ENCODE measurements at regions not wholly inside any gene's neighbourhood (a gene's known extent, or its start where the extent isn't known, plus 50 kb on each side); places are given as distances from the start of the nearest gene placed in this dataset.
"Not testable (repeated sequence)": the region's sequence is repeated elsewhere in the genome, so short reads cannot be mapped to it uniquely, and the experiment has no call there.

DNA sequence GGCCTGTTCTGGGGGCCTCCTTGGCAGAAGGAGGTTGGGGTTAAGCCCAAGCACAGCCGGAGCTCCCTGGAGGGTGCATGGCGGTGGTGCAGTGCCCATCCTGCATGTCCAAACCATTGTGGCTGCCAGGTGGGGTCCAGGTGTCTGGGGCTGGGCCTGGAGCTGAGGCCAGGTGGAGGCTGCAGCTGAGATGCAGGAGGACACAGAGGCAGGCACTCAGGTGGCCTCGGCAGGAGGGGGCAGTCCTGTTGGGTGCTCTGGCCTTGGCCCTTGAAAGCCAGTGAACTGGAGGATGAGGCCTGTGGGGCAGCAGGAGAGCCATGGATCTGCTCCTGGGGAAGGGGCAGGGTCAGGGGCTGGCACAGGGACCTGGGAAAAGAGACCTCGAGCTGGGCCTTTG lies 195.3 kb downstream of the OLFM1 start:
- intact Hi-C loops (cut with DNase I; ENCODE audit: low total_unique reads), result no loop called here
- H3K27me3 ChIP-seq, result peaks cover 0 to 46% (median 0%) of the 10 kb centered on the region in 3 donors
- no peak for TF ChIP-seq POLR2A (IDR thresholded peaks at IDR 0.05)
- TF ChIP-seq POLR2AphosphoS5 (IDR thresholded peaks at IDR 0.05), result no peak
- TF ChIP-seq, protein P1, sequence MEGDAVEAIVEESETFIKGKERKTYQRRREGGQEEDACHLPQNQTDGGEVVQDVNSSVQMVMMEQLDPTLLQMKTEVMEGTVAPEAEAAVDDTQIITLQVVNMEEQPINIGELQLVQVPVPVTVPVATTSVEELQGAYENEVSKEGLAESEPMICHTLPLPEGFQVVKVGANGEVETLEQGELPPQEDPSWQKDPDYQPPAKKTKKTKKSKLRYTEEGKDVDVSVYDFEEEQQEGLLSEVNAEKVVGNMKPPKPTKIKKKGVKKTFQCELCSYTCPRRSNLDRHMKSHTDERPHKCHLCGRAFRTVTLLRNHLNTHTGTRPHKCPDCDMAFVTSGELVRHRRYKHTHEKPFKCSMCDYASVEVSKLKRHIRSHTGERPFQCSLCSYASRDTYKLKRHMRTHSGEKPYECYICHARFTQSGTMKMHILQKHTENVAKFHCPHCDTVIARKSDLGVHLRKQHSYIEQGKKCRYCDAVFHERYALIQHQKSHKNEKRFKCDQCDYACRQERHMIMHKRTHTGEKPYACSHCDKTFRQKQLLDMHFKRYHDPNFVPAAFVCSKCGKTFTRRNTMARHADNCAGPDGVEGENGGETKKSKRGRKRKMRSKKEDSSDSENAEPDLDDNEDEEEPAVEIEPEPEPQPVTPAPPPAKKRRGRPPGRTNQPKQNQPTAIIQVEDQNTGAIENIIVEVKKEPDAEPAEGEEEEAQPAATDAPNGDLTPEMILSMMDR (IDR thresholded peaks at IDR 0.05), result no peak
- TF ChIP-seq EP300 (IDR thresholded peaks at IDR 0.05), result no peak
- WGBS, 5 donors, result 60 to 69% (median 63%) methylated on average over 3 to 4 of the region's 4 CpGs
- H3K27ac ChIP-seq, result no peak overlapping the region
- peaks cover 4 to 32% (median 16%) of the 10 kb centered on the region in 4 donors for H3K4me1 ChIP-seq
- H3K4me3 ChIP-seq, result no peak overlapping the region
- H3K9me3 ChIP-seq, result no peaks in the 10 kb centered on the region
- DNase-seq, result no peak
- no peaks in the 10 kb centered on the region for H3K36me3 ChIP-seq

DNA sequence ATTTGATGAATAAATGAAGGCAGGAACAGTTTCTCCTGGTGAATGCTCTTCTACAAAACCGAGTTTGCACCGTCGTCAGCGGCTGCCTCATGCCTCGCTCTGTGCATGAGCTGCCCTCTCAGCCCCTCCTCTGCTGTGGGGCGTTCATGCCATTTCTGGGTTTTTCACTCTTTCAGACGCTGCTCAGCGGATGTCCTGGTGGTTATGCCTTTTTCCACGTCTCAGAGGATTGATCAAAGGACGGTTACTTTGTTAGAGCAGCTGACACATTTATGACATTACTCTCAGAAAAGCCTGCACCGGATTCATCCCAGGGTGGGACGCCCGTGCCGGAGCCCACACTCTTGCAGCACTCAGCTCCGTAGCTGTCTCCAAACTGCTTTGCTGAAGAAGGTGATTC lies 195.9 kb upstream of the PPP1R26 start:
- Histone ChIP-seq H3K36me3 (no peaks in the 10 kb centered on the region), H3K27me3 (peaks cover 0 to 38% (median 0%) of the 10 kb centered on the region in 3 donors), H3K4me1 (peaks cover 4 to 32% (median 16%) of the 10 kb centered on the region in 4 donors), H3K9me3 (no peaks in the 10 kb centered on the region), H3K27ac (no peak overlapping the region), H3K4me3 (no peak overlapping the region)
- intact Hi-C loops (cut with DNase I; ENCODE audit: low total_unique reads), result no loop called here
- WGBS, 5 donors, result 24 to 46% (median 39%) methylated on average over 15 of the region's 15 CpGs
- DNase-seq, result no peak
- TF ChIP-seq, protein P1 (IDR thresholded peaks at IDR 0.05), result no peak
- TF ChIP-seq POLR2AphosphoS5 (IDR thresholded peaks at IDR 0.05), result no peak
- TF ChIP-seq POLR2A (IDR thresholded peaks at IDR 0.05), result no peak
- no peak for TF ChIP-seq EP300 (IDR thresholded peaks at IDR 0.05)

DNA sequence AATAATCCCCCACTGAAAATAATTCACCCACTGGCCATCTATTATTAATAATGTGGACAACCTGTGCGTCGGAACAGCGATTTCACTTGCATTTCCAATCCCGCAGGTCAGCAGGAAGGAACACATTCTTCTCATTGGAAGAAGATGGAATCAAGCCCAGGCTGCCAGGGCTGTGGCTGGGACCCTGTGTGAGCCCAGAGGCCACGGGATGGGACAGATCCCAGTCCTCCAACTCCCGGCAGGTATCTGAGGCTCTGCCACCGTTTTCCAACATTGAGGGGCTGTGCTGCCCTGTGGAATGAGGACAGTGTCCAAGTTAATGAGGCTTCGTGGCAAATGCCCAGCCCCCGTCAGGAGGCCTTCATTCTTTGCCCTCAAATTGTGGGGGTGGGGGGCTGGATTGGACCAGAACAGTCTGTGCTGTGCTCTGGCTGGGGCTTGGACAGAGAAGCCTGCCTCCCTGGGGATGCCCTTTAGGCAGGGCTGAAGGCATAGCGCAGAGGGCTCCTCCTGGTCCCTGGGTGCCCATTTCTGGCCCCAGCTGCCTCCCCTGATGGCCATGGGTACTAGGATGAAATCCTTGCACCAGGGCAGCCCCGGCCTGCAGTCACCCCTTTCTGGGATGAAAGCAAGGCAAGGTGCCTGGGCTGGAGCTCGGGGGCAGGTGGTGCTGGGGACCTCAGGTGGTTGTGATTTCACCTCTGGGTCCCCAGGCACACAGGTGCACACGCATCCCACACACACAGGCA lies 195.0 kb upstream of the PPP1R26 start:
- no peak overlapping the region for H3K4me3 ChIP-seq
- H3K9me3 ChIP-seq, result no peaks in the 10 kb centered on the region
- H3K36me3 ChIP-seq, result no peaks in the 10 kb centered on the region
- TF ChIP-seq POLR2AphosphoS5 (IDR thresholded peaks at IDR 0.05) (no peak), POLR2A (IDR thresholded peaks at IDR 0.05) (no peak), EP300 (IDR thresholded peaks at IDR 0.05) (no peak)
- TF ChIP-seq, protein P1 (IDR thresholded peaks at IDR 0.05), result no peak
- 75 to 85% (median 79%) methylated on average over 8 to 13 of the region's 13 CpGs for WGBS, 5 donors
- H3K4me1 ChIP-seq, result peaks cover 4 to 32% (median 18%) of the 10 kb centered on the region in 4 donors
- no peak for DNase-seq
- intact Hi-C loops (cut with DNase I; ENCODE audit: low total_unique reads), result no loop called here
- H3K27ac ChIP-seq, result no peak overlapping the region
- H3K27me3 ChIP-seq, result peaks cover 0 to 36% (median 0%) of the 10 kb centered on the region in 3 donors

DNA sequence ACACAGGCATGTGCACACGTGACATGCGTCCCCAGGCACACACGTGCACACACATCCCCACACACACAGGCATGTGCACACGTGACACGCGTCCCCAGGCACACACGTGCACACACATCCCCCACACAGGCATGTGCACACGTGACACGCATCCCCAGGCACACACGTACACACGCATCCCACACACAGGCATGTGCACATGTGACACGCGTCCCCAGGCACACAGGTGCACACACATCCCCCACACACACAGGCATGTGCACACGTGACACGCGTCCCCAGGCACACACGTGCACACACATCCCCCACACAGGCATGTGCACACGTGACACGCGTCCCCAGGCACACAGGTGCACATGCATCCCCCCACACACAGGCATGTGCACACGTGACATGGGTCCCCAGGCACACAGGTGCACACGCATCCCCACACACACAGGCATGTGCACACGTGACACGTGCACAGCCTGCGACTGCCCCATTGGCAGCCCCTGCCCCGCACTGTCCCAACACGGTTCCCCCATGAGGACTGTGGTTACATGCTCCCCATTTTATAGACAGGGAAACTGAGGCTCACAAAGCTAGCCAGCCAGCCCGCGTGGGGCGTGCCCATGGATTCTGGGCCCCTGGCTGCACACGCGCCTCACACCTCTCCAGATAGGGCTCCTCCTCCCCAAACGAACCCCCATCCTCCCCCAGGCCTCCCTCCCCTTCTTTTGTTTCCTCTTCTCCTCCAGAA lies 193.2 kb upstream of the PPP1R26 start:
- H3K4me3 ChIP-seq; intact Hi-C loops (cut with DNase I; ENCODE audit: low total_unique reads); H3K9me3 ChIP-seq; H3K36me3 ChIP-seq; DNase-seq; H3K27ac ChIP-seq: not testable (repeated sequence)
- 85 to 93% (median 90%) methylated on average over 17 to 33 of the region's 33 CpGs for WGBS, 5 donors
- Histone ChIP-seq H3K4me1 (peaks cover 7 to 34% (median 20%) of the 10 kb centered on the region in 4 donors), H3K27me3 (peaks cover 0 to 29% (median 0%) of the 10 kb centered on the region in 3 donors)

Measured in stomach (tissue), 8 donors.